Left renal pelvis (tissue), 4 donors: ENCODE measurements at regions not wholly inside any gene's neighbourhood (a gene's known extent, or its start where the extent isn't known, plus 50 kb on each side); places are given as distances from the start of the nearest gene placed in this dataset.
"Not testable (repeated sequence)": the region's sequence is repeated elsewhere in the genome, so short reads cannot be mapped to it uniquely, and the experiment has no call there.

Experiments
- DNase-seq, 4 donors: peaks; one replicate each; pipeline ENCODE4 v3.0.0-alpha.2; 2013; ENCODE audit warnings: low read depth in 4 of 4, low spot score in 3 of 4

- no peak for DNase-seq
These were observed 201.0 kb downstream of the EMX2 start for GRCh38 chr10:117743509-117743908.

DNA sequence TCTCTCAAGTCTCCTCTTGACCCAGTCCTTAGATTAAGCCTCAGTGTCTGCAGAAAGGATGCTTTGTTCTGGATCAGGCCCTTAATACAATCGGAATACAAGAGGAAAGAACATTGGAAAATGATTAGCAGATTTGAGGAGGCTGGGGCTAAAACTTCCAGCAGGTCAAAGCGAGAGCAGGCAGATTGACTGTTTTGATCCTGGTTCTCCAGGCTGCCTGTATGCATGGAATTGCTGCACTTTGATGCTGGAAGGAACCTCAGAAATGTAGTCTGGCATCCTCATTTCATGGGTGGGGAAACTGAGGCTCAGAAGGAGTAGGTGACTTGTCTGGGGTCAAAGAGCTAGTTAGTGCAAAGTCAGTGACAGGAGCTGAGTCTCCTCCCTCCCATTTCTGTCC, 202.8 kb downstream of the EMX2 start:
- DNase-seq = no peak

- no peak for DNase-seq
These were observed 204.2 kb downstream of the EMX2 start for GRCh38 chr10:117746541-117747448.

GRCh38 chr10:117747636-117748035, 205.1 kb downstream of the EMX2 start:
- DNase-seq = no peak

DNA sequence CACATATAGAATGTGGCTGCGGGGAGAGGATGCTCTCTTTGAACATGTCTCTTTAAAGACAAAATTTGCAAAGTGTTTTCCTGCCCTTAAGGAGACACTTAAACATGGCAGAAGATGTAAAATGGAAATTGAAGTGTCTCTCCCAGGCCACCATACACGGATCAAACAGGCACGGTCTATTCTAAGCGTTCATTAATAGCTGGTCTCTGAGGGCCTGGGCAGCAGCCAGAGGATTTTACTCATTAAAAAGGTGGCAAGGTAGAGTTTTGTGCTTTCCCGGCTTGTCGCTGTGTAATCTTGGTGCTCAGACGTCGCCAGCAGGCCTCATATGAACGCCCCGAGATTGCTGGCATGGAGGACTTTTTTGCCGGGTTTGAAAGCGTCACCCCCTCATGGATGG, 205.5 kb downstream of the EMX2 start:
- DNase-seq = no peak

GRCh38 chr10:117750616-117751015, 208.1 kb downstream of the EMX2 start:
- DNase-seq = no peak

DNA sequence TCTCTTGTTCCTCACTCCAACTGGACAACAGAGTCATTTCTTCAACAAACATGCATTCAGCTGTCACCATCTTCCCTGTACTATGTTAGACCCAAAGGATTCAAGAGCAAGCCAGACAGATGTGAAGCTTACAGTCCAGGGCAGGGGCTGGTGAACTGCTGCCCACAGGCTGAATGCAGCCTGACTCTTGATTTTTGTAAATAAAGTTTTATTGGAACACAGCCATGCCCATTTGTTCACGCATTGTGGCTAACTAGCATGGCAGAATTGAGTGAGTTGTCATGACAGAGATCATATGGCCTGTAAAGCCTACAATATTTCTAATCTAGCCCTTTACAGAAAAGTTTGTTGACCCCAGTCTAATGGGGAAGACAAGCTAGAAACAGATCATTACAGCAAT, 208.7 kb downstream of the EMX2 start:
- DNase-seq = no peak

DNA sequence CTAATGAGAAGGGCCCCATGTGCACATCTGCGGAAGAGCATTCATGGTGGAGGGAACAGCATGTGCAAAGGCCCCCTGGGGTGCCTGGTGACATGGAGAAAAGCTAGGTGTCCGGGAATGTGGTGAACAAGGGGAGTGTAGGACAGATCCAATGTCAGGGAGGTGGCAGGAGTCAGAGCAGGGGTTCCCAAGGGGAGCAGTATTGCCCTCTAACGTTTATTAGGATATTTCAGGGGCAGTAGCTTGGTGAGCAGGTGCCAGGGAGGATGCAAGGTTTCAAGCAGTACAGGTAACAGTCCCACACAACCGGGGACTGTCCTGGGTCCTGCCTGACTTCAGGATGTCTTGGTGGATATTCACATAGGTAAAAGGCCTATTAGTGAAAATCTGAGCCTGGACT, 209.6 kb downstream of the EMX2 start:
- no peak for DNase-seq

- DNase-seq = no peak
These were observed 212.5 kb downstream of the EMX2 start for GRCh38 chr10:117754770-117755658.

- DNase-seq = no peak
These were observed 213.1 kb downstream of the EMX2 start for GRCh38 chr10:117755659-117756014.

GRCh38 chr10:117757086-117757720, 214.7 kb downstream of the EMX2 start:
- DNase-seq = no peak

- DNase-seq = no peak
These were observed 216.7 kb downstream of the EMX2 start for GRCh38 chr10:117759266-117759665.

GRCh38 chr10:117761695-117762094, 219.1 kb downstream of the EMX2 start:
- no peak for DNase-seq

GRCh38 chr10:117762126-117762818, 219.7 kb downstream of the EMX2 start:
- no peak for DNase-seq

GRCh38 chr10:117762819-117763172, 220.2 kb downstream of the EMX2 start:
- DNase-seq = no peak

DNA sequence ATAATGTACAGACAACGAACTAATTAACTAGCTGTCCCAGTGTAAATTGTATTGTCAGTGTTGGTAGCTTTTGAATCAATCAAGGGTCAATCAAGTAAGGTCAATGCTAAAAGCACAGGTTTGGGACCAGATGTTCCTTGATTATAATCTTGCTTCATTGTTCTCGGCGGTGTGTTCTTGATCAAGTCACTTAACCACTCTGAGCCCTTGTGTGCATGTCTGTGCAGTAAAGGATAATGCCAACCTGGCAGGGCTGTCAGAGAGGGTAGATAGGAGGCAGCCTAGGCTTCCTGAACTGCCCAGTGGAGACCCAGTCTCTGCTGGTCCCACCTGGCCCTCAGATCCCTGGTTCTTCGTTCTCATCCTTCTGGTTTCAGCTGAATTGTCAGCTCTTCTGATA, 221.0 kb downstream of the EMX2 start:
- DNase-seq = no peak

- DNase-seq = no peak
These were observed 225.9 kb downstream of the EMX2 start for GRCh38 chr10:117768333-117769042.

DNA sequence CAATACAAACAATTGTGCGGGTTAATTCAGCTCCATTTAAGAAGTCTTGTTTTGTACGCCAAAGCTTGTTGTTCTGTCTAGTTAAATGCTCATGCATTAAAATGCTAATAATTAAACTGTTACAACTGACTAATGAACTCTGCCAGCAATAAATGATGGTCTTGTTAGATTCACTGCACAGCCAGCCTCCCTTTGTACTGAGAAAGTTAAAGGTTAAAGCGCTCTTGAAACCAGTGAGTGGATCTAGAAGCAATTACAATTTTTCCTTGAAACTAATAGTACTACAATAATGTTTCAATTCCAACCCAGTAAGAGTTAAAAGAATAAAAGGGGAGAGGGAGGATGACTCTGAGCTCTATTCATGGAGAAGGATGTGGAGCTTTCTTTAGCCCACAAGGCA, 233.0 kb downstream of the EMX2 start:
- DNase-seq = no peak

GRCh38 chr10:117777222-117777621, 234.7 kb downstream of the EMX2 start:
- not testable (repeated sequence) for DNase-seq

- no peak for DNase-seq
These were observed 235.7 kb downstream of the EMX2 start for GRCh38 chr10:117778241-117778640.
